ENCODE measurements at regions not wholly inside any gene's neighbourhood (a gene's known extent, or its start where the extent isn't known, plus 50 kb on each side); places are given as distances from the start of the nearest gene placed in this dataset.

DNA sequence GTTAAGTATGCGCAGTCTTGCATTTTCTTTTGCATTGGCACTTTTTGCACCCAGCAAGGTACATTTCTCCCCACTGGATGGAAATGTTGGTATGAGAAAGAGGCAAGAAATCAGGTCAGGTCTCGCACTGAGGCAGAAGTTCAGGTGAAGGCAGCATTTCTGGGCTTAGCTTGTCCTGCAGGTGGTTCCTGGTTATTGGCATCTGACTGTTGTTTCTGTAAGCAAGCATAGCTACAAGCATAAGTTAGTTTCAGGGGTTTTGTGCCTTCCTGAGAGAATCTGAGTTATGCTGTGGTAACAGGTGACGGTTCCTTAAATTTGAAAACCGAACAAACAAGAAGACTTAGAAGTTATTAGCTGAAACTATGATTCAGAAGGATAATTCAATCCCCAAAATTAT is 139.4 kb upstream of the GRM7 start:
- Histone ChIP-seq H3K27ac (ENCODE audit: low read depth, low read length) (no peak overlapping the region), H3K36me3 (ENCODE audit: control insufficient read depth in 2 of 3, insufficient read depth in 3 of 3, low read length in 3 of 3) (no peaks in the 10 kb centered on the region), H3K27me3 (ENCODE audit: control insufficient read depth in 2 of 2, insufficient read depth in 2 of 2, low read length in 2 of 2) (no peaks in the 10 kb centered on the region), H3K9me3 (ENCODE audit: control insufficient read depth in 2 of 3, low read length in 3 of 3) (no peaks in the 10 kb centered on the region), H3K4me3 (ENCODE audit: low read length) (no peak overlapping the region), H3K4me1 (ENCODE audit: control insufficient read depth in 2 of 2, insufficient read depth in 2 of 2, low read length in 2 of 2) (no peaks in the 10 kb centered on the region)
- Mint-ChIP-seq H3K36me3 (no peaks in the 10 kb centered on the region), H3K27me3 (no peaks in the 10 kb centered on the region), H3K9me3 (peaks cover 0 to 12% (median 3%) of the 10 kb centered on the region in 11 donors), H3K27ac (no peak overlapping the region), H3K4me3 (no peak overlapping the region), H3K4me1 (no peaks in the 10 kb centered on the region)
- POLR2A ChIA-PET, result no interaction called here
- CTCF ChIA-PET, result no interaction called here
- no peak for ATAC-seq
- intact Hi-C loops (cut with micrococcal nuclease), result no loop called here
- no peak for DNase-seq

GRCh38 chr3:6723205-6723604 is 137.7 kb upstream of the GRM7 start:
- intact Hi-C loops (cut with micrococcal nuclease), result no loop called here
- POLR2A ChIA-PET, result no interaction called here

DNA sequence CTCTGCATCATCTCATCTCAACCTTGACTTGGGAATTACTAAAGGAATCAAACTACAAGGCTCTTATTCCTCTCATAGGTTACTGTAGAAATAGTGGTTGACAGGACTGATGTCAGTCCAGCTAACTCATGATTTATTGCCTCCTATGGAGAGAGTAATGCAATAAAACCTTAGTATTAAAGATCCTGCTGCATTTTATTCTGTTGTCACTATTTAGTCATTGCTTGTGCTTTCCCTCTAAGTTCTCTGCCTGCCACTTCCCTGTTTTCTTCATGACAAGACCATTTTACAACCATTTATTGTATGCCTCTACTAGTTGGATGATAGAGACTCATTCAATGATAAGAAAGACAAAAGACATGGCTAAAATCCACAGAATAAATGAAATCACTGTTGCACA is 134.1 kb upstream of the GRM7 start:
- Histone ChIP-seq H3K27me3 (ENCODE audit: control insufficient read depth in 2 of 2, insufficient read depth in 2 of 2, low read length in 2 of 2) (no peaks in the 10 kb centered on the region), H3K9me3 (ENCODE audit: control insufficient read depth in 2 of 3, low read length in 3 of 3) (no peaks in the 10 kb centered on the region), H3K36me3 (ENCODE audit: control insufficient read depth in 2 of 3, insufficient read depth in 3 of 3, low read length in 3 of 3) (no peaks in the 10 kb centered on the region), H3K4me3 (ENCODE audit: low read length) (no peak overlapping the region), H3K27ac (ENCODE audit: low read depth, low read length) (no peak overlapping the region), H3K4me1 (ENCODE audit: control insufficient read depth in 2 of 2, insufficient read depth in 2 of 2, low read length in 2 of 2) (no peaks in the 10 kb centered on the region)
- ChIA-PET POLR2A (no interaction called here), CTCF (no interaction called here)
- DNase-seq, result no peak
- Mint-ChIP-seq H3K9me3 (peaks cover 0 to 12% (median 4%) of the 10 kb centered on the region in 11 donors), H3K27ac (no peak overlapping the region), H3K4me3 (no peak overlapping the region), H3K27me3 (no peaks in the 10 kb centered on the region), H3K4me1 (no peaks in the 10 kb centered on the region), H3K36me3 (no peaks in the 10 kb centered on the region)
- intact Hi-C loops (cut with micrococcal nuclease), result no loop called here
- ATAC-seq, result no peak

More at GRCh38 chr3:6723205-6723604, 137.7 kb upstream of the GRM7 start:
- no peaks in the 10 kb centered on the region for H3K36me3 Mint-ChIP-seq
- CTCF ChIA-PET, result no interaction called here
- no peak for ATAC-seq
- no peaks in the 10 kb centered on the region for H3K4me1 Mint-ChIP-seq
- Histone ChIP-seq H3K27me3 (ENCODE audit: control insufficient read depth in 2 of 2, insufficient read depth in 2 of 2, low read length in 2 of 2) (no peaks in the 10 kb centered on the region), H3K4me3 (ENCODE audit: low read length) (no peak overlapping the region), H3K27ac (ENCODE audit: low read depth, low read length) (no peak overlapping the region), H3K9me3 (ENCODE audit: control insufficient read depth in 2 of 3, low read length in 3 of 3) (no peaks in the 10 kb centered on the region), H3K4me1 (ENCODE audit: control insufficient read depth in 2 of 2, insufficient read depth in 2 of 2, low read length in 2 of 2) (no peaks in the 10 kb centered on the region), H3K36me3 (ENCODE audit: control insufficient read depth in 2 of 3, insufficient read depth in 3 of 3, low read length in 3 of 3) (no peaks in the 10 kb centered on the region)
- H3K9me3 Mint-ChIP-seq, result peaks cover 0 to 15% (median 5%) of the 10 kb centered on the region in 11 donors
- no peak for DNase-seq
- H3K27ac Mint-ChIP-seq, result no peak overlapping the region
- H3K27me3 Mint-ChIP-seq, result no peaks in the 10 kb centered on the region
- no peak overlapping the region for H3K4me3 Mint-ChIP-seq

DNA sequence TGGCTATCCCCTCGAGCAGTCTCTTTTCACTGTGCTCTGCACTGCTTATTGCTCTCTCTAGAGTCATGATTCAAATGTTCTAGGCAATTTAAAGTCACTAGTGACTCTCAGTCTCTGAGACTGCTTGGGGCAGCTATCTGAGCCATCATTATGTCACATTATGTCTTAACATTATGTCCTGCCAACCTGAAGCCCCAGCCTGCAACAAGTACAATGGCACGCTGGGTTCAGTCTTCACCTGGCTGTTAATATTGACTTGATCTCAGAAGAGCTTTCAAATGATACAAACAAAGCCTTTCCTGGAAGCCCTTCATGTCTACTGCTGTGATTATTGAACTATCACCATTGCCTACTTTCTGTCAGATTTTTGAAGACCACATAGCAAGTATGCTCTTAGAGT is 128.1 kb upstream of the GRM7 start:
- H3K27ac Mint-ChIP-seq, result no peak overlapping the region
- DNase-seq (no peak), ATAC-seq (no peak)
- Histone ChIP-seq H3K27ac (ENCODE audit: low read depth, low read length) (no peak overlapping the region), H3K4me3 (ENCODE audit: low read length) (no peak overlapping the region), H3K27me3 (ENCODE audit: control insufficient read depth in 2 of 2, insufficient read depth in 2 of 2, low read length in 2 of 2) (no peaks in the 10 kb centered on the region), H3K4me1 (ENCODE audit: control insufficient read depth in 2 of 2, insufficient read depth in 2 of 2, low read length in 2 of 2) (no peaks in the 10 kb centered on the region), H3K36me3 (ENCODE audit: control insufficient read depth in 2 of 3, insufficient read depth in 3 of 3, low read length in 3 of 3) (no peaks in the 10 kb centered on the region), H3K9me3 (ENCODE audit: control insufficient read depth in 2 of 3, low read length in 3 of 3) (no peaks in the 10 kb centered on the region)
- H3K27me3 Mint-ChIP-seq, result no peaks in the 10 kb centered on the region
- intact Hi-C loops (cut with micrococcal nuclease), result no loop called here
- CTCF ChIA-PET, result no interaction called here
- peaks cover 0 to 16% (median 5%) of the 10 kb centered on the region in 11 donors for H3K9me3 Mint-ChIP-seq
- POLR2A ChIA-PET, result no interaction called here
- H3K36me3 Mint-ChIP-seq, result no peaks in the 10 kb centered on the region
- H3K4me1 Mint-ChIP-seq, result no peaks in the 10 kb centered on the region
- no peak overlapping the region for H3K4me3 Mint-ChIP-seq

DNA sequence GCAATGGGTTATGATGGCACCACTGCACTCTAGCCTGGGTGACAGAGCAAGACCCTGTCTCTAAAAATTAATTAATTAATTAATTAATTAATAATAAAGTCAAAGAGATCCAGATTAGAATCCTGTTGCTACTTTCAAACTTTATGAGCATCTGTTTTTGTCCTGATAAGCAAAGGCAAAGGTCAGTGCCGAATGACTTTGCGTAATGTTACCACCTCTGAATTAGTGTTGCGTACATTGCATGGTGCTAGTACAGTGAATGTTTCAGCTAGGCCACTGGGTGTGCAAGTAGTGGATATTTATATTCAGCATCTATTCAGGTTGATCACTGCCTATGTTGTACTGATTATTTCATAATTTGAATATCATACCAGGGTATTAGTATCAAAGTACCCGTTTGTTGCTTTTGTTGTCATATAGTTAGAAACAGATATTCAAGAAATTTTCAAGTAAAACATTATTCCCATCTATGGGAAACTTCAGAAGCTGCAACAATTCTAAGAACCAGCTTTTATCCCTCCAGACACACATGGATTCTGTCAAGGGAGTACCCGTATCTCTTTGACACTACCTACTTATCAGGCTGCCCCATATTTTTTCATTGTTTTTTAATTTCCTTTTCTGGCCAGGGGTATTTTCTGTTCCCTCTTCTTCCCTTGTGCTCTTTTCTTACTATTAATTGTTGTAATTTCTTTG is 127.1 kb upstream of the GRM7 start:
- no peaks in the 10 kb centered on the region for H3K9me3 ChIP-seq (ENCODE audit: control insufficient read depth in 2 of 3, low read length in 3 of 3)
- CTCF ChIA-PET, result no interaction called here
- POLR2A ChIA-PET, result no interaction called here
- H3K27ac ChIP-seq (ENCODE audit: low read depth, low read length), result no peak overlapping the region
- H3K27ac Mint-ChIP-seq, result no peak overlapping the region
- H3K36me3 Mint-ChIP-seq, result no peaks in the 10 kb centered on the region
- no peak overlapping the region for H3K4me3 Mint-ChIP-seq
- H3K27me3 Mint-ChIP-seq, result no peaks in the 10 kb centered on the region
- H3K4me1 Mint-ChIP-seq, result no peaks in the 10 kb centered on the region
- no peaks in the 10 kb centered on the region for H3K27me3 ChIP-seq (ENCODE audit: control insufficient read depth in 2 of 2, insufficient read depth in 2 of 2, low read length in 2 of 2)
- peaks cover 0 to 16% (median 5%) of the 10 kb centered on the region in 11 donors for H3K9me3 Mint-ChIP-seq
- H3K4me1 ChIP-seq (ENCODE audit: control insufficient read depth in 2 of 2, insufficient read depth in 2 of 2, low read length in 2 of 2), result no peaks in the 10 kb centered on the region
- H3K4me3 ChIP-seq (ENCODE audit: low read length), result no peak overlapping the region
- DNase-seq (no peak), ATAC-seq (no peak)
- H3K36me3 ChIP-seq (ENCODE audit: control insufficient read depth in 2 of 3, insufficient read depth in 3 of 3, low read length in 3 of 3), result no peaks in the 10 kb centered on the region
- intact Hi-C loops (cut with micrococcal nuclease), result no loop called here

DNA sequence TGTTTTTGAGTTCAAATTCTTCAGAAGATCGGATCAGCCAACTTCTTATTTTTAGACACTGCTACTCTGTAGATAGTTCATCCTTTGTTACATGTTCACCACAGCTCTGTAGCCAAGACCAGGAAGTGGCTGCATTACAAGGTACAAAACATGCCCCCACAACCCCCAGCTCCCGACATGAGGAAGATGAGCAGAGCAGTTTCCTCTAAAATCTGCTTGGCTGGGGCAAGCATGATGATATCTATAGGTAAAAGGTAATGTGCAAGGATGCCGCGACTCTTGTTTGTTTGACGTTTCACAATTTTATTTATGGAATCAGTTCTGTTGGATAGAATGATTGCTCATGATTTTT is 126.5 kb upstream of the GRM7 start:
- Histone ChIP-seq H3K4me3 (ENCODE audit: low read length) (no peak overlapping the region), H3K27ac (ENCODE audit: low read depth, low read length) (no peak overlapping the region), H3K4me1 (ENCODE audit: control insufficient read depth in 2 of 2, insufficient read depth in 2 of 2, low read length in 2 of 2) (no peaks in the 10 kb centered on the region), H3K36me3 (ENCODE audit: control insufficient read depth in 2 of 3, insufficient read depth in 3 of 3, low read length in 3 of 3) (no peaks in the 10 kb centered on the region), H3K27me3 (ENCODE audit: control insufficient read depth in 2 of 2, insufficient read depth in 2 of 2, low read length in 2 of 2) (no peaks in the 10 kb centered on the region), H3K9me3 (ENCODE audit: control insufficient read depth in 2 of 3, low read length in 3 of 3) (no peaks in the 10 kb centered on the region)
- CTCF ChIA-PET, result no interaction called here
- intact Hi-C loops (cut with micrococcal nuclease), result no loop called here
- DNase-seq, result no peak
- POLR2A ChIA-PET, result no interaction called here
- Mint-ChIP-seq H3K27ac (no peak overlapping the region), H3K36me3 (no peaks in the 10 kb centered on the region), H3K9me3 (peaks cover 0 to 14% (median 5%) of the 10 kb centered on the region in 11 donors), H3K4me3 (no peak overlapping the region), H3K4me1 (no peaks in the 10 kb centered on the region), H3K27me3 (no peaks in the 10 kb centered on the region)
- no peak for ATAC-seq

- no peak for ATAC-seq
- Mint-ChIP-seq H3K9me3 (peaks cover 0 to 11% (median 4%) of the 10 kb centered on the region in 11 donors), H3K27me3 (no peaks in the 10 kb centered on the region), H3K4me3 (no peak overlapping the region), H3K36me3 (no peaks in the 10 kb centered on the region), H3K27ac (no peak overlapping the region), H3K4me1 (no peaks in the 10 kb centered on the region)
- Histone ChIP-seq H3K36me3 (ENCODE audit: control insufficient read depth in 2 of 3, insufficient read depth in 3 of 3, low read length in 3 of 3) (no peaks in the 10 kb centered on the region), H3K9me3 (ENCODE audit: control insufficient read depth in 2 of 3, low read length in 3 of 3) (no peaks in the 10 kb centered on the region), H3K27me3 (ENCODE audit: control insufficient read depth in 2 of 2, insufficient read depth in 2 of 2, low read length in 2 of 2) (no peaks in the 10 kb centered on the region), H3K4me1 (ENCODE audit: control insufficient read depth in 2 of 2, insufficient read depth in 2 of 2, low read length in 2 of 2) (no peaks in the 10 kb centered on the region), H3K4me3 (ENCODE audit: low read length) (no peak overlapping the region), H3K27ac (ENCODE audit: low read depth, low read length) (no peak overlapping the region)
- no peak for DNase-seq
- CTCF ChIA-PET, result no interaction called here
- intact Hi-C loops (cut with micrococcal nuclease), result no loop called here
- POLR2A ChIA-PET, result no interaction called here
Measured at GRCh38 chr3:6736836-6737629, 123.9 kb upstream of the GRM7 start.

Measured in naive thymus-derived CD4-positive, alpha-beta T cell (primary cell).